GM12878 (cell line): ENCODE measurements at regions not wholly inside any gene's neighbourhood (a gene's known extent, or its start where the extent isn't known, plus 50 kb on each side); places are given as distances from the start of the nearest gene placed in this dataset.

Experiments
- ATAC-seq: fragments of 200-7000 bp; cut with Tn5 transposase; 3 replicates; pipeline ENCODE4 v1.9.1; 2020; ENCODE audit warnings: mild to moderate bottlenecking, moderate library complexity
- BruUV-seq: library from RNA; stranded (reverse); fragments of 400-500 nt; replicated peaks from 2 replicates; lab custom pipeline; 2021; lab: Mats Ljungman, UMichigan
- CTCF ChIA-PET: fragments of 300-600 bp; sonication (Branson Sonifier 250); formaldehyde crosslinking; extraction: SDS; loops from one replicate; lab custom pipeline; 2021; ENCODE audit warnings: inconsistent platforms; lab: Yijun Ruan, JAX
- POLR2A ChIA-PET: fragments of 350-600 bp; formaldehyde crosslinking; extraction: SDS; loops from one replicate; lab custom pipeline; 2021; ENCODE audit warnings: inconsistent platforms; lab: Charles Lee
- RAD21 ChIA-PET: fragments of 300-600 bp; sonication (Branson Sonifier 250); formaldehyde crosslinking; loops from one replicate; lab custom pipeline; 2023; ENCODE audit warnings: antibody characterized with exemption; ENCODE audit not compliant: unreplicated experiment; lab: Charles Lee
- SMC1A ChIA-PET: fragments of 300-600 bp; sonication (Branson Sonifier 250); formaldehyde crosslinking; loops from one replicate; lab custom pipeline; 2023; ENCODE audit not compliant: unreplicated experiment, uncharacterized antibody; lab: Charles Lee
- DNase-seq: peaks from one replicate; pipeline ENCODE4 v3.0.0-alpha.2; 2011; ENCODE audit warnings: low read depth, low spot score
- FAIRE-seq: peaks from 3 replicates; lab custom pipeline; 2011; peaks lifted over from hg19 to GRCh38; lab: Jason Lieb, UNC
- H2AFZ ChIP-seq: 2 replicates; pipeline ENCODE4 v1.6.0; 2011; ENCODE audit warnings: low read depth, low read length, control low read depth; ENCODE audit not compliant: control insufficient read depth
- H3K27ac ChIP-seq: 2 replicates; pipeline ENCODE4 v1.5.1; 2011; ENCODE audit warnings: control low read depth; ENCODE audit not compliant: control insufficient read depth, insufficient read depth
- H3K27me3 ChIP-seq, 2 experiments: replicated peaks in 1 of 2; 2 replicates each; pipeline versions ENCODE4 v1.6.0 to v1.6.1; 2011; ENCODE audit warnings: low read length in 1 of 2; ENCODE audit not compliant: control insufficient read depth in 2 of 2, insufficient read depth in 2 of 2
- H3K36me3 ChIP-seq, 2 experiments: 2 replicates each; pipeline ENCODE4 v1.5.1; 2011; ENCODE audit warnings: low read length in 1 of 2; ENCODE audit not compliant: control insufficient read depth in 2 of 2, insufficient read depth in 2 of 2
- H3K4me1 ChIP-seq: 2 replicates; pipeline ENCODE4 v1.6.1; 2011; ENCODE audit warnings: mild to moderate bottlenecking, low read length, moderate library complexity, mixed read lengths; ENCODE audit not compliant: control insufficient read depth, insufficient read depth
- H3K4me2 ChIP-seq: 2 replicates; pipeline ENCODE4 v1.6.0; 2011; ENCODE audit warnings: control low read depth; ENCODE audit not compliant: control insufficient read depth, insufficient read depth
- H3K4me3 ChIP-seq: fragments of 200-600 bp; sonication (generic); 2 replicates; pipeline ENCODE4 v1.5.1; 2016
- H3K79me2 ChIP-seq: 2 replicates; pipeline ENCODE4 v1.6.0; 2011; ENCODE audit warnings: low read length; ENCODE audit not compliant: control insufficient read depth, insufficient read depth
- H3K9ac ChIP-seq: 2 replicates; pipeline ENCODE4 v1.8.0; 2011; ENCODE audit warnings: low read length, control low read depth, mixed read lengths; ENCODE audit not compliant: control insufficient read depth, insufficient read depth
- H3K9me3 ChIP-seq: replicated peaks from 3 replicates; pipeline ENCODE4 v1.5.1; 2011; ENCODE audit warnings: mild to moderate bottlenecking, low read length; ENCODE audit not compliant: control insufficient read depth, insufficient read depth
- H4K20me1 ChIP-seq: 2 replicates; pipeline ENCODE4 v1.6.0; 2011; ENCODE audit not compliant: control insufficient read depth, insufficient read depth
- IKZF1 ChIP-seq: fragments of 450-650 bp; conservative IDR thresholded peaks from 2 replicates; pipeline ENCODE4 v1.6.1; 2017; ENCODE audit warnings: antibody characterized with exemption, mild to moderate bottlenecking
- RB1 ChIP-seq: fragments of 450-650 bp; formaldehyde crosslinking; IDR thresholded peaks from 2 replicates; pipeline ENCODE4 v1.6.1; 2017; ENCODE audit warnings: mild to moderate bottlenecking, borderline replicate concordance
- RBBP5 ChIP-seq: fragments of 200-600 bp; sonication (generic); conservative IDR thresholded peaks from 2 replicates; pipeline ENCODE4 v1.6.1; 2016
- SMC3 ChIP-seq: IDR thresholded peaks from 2 replicates; pipeline ENCODE4 v1.6.1; 2011; ENCODE audit warnings: low read length, improper control_type of control experiment, borderline replicate concordance
- SREBF1 ChIP-seq: IDR thresholded peaks from 2 replicates; pipeline ENCODE4 v1.6.1; 2012; ENCODE audit warnings: mild to moderate bottlenecking, low read length
- TARDBP ChIP-seq: IDR thresholded peaks from 2 replicates; pipeline ENCODE4 v1.6.1; 2016; ENCODE audit warnings: borderline replicate concordance
- USF2 ChIP-seq: IDR thresholded peaks from 2 replicates; pipeline ENCODE4 v1.6.1; 2011; ENCODE audit warnings: low read depth, low read length, improper control_type of control experiment, borderline replicate concordance
- WGBS: methylation state at CpG from one replicate; pipeline ENCODE4 v1.1.6; 2016; ENCODE audit warnings: low lambda C conversion rate; ENCODE audit not compliant: insufficient replicate concordance, insufficient coverage; ENCODE audit errors: missing lambda C conversion rate; 5-methylcytosine and 5-hydroxymethylcytosine counted together
- in situ Hi-C: fragments of 300-500 bp; cut with MboI; formaldehyde crosslinking; loops from 9 replicates; pipeline ENCODE4 v1.14.3; 2018; ENCODE audit warnings: mixed read lengths
- intact Hi-C: fragments of 100-400 bp; cut with micrococcal nuclease; formaldehyde crosslinking; loops from one replicate; pipeline ENCODE4 v1.14.2; 2022; ENCODE audit not compliant: unreplicated experiment
- TF ChIP-seq, protein P1 (sequence below): fragments of 450-650 bp; IDR thresholded peaks from 2 replicates; pipeline ENCODE4 v1.6.1; 2017; ENCODE audit warnings: mild to moderate bottlenecking

GRCh38 chr6:40336940-40337760, 250.0 kb downstream of the LRFN2 start:
- Histone ChIP-seq H3K9me3 (no peaks in the 10 kb centered on the region), H3K4me2 (no peak overlapping the region), H3K4me3 (no peak overlapping the region), H3K27me3 (peaks cover 0 to 7% of the 10 kb centered on the region in 2 experiments; a peak in 3 of 4 replicates), H3K9ac (no peak overlapping the region), H3K79me2 (no peaks in the 10 kb centered on the region), H3K36me3 (no peaks in the 10 kb centered on the region), H2AFZ (no peak overlapping the region), H3K4me1 (no peaks in the 10 kb centered on the region), H3K27ac (no peak overlapping the region), H4K20me1 (no peaks in the 10 kb centered on the region)
- WGBS, result 13% methylated on average over 10 of the region's 10 CpGs
- DNase-seq (no peak), ATAC-seq (no peak), FAIRE-seq (no peak)
- intact Hi-C loops, result loop anchor here (10.0 kb wide), 1 partner anchor 578 kb away; no protein-coding TSS in a partner anchor
- ChIA-PET SMC1A (interaction anchor here (0.9 kb wide), 1 partner anchor 356 kb away, joined by 3 read pairs; no protein-coding TSS in a partner anchor), POLR2A (no interaction called here), RAD21 (interaction anchor here (0.7 to 0.8 kb wide), 2 partner anchors 287 to 681 kb away, joined by 3 read pairs; no protein-coding TSS in a partner anchor), CTCF (interaction anchor here (1.3 kb wide), 1 partner anchor 355 kb away, joined by 3 read pairs; no protein-coding TSS in a partner anchor)
- no TSS peak for BruUV-seq
- TF ChIP-seq TARDBP, result no peak
- in situ Hi-C loops, result no loop called here

- H2AFZ ChIP-seq, result no peak overlapping the region
- H3K27me3 ChIP-seq, result peaks cover 0 to 7% of the 10 kb centered on the region in 2 experiments; a peak in 3 of 4 replicates
- no peaks in the 10 kb centered on the region for H3K36me3 ChIP-seq
- no peak overlapping the region for H3K4me2 ChIP-seq
- FAIRE-seq (no peak), DNase-seq (no peak), ATAC-seq (no peak)
- no TSS peak for BruUV-seq
- TF ChIP-seq SMC3, result no peak
- TF ChIP-seq, protein P1, sequence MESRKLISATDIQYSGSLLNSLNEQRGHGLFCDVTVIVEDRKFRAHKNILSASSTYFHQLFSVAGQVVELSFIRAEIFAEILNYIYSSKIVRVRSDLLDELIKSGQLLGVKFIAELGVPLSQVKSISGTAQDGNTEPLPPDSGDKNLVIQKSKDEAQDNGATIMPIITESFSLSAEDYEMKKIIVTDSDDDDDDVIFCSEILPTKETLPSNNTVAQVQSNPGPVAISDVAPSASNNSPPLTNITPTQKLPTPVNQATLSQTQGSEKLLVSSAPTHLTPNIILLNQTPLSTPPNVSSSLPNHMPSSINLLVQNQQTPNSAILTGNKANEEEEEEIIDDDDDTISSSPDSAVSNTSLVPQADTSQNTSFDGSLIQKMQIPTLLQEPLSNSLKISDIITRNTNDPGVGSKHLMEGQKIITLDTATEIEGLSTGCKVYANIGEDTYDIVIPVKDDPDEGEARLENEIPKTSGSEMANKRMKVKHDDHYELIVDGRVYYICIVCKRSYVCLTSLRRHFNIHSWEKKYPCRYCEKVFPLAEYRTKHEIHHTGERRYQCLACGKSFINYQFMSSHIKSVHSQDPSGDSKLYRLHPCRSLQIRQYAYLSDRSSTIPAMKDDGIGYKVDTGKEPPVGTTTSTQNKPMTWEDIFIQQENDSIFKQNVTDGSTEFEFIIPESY, result no peak
- TF ChIP-seq RB1, result no peak
- TF ChIP-seq RBBP5, result no peak
- no peak for TF ChIP-seq SREBF1
- TF ChIP-seq IKZF1, result no peak
- TF ChIP-seq USF2, result no peak
- no peak overlapping the region for H3K9ac ChIP-seq
- ChIA-PET POLR2A (no interaction called here), CTCF (interaction anchor here (1.3 kb wide), 1 partner anchor 354 kb away, joined by 3 read pairs; no protein-coding TSS in a partner anchor), SMC1A (no interaction called here), RAD21 (interaction anchor here (0.8 kb wide), 1 partner anchor 288 kb away, joined by 3 read pairs; no protein-coding TSS in a partner anchor)
- H3K4me3 ChIP-seq, result no peak overlapping the region
- in situ Hi-C loops, result no loop called here
- H3K27ac ChIP-seq, result no peak overlapping the region
- intact Hi-C loops, result loop anchor here (10.0 kb wide), 1 partner anchor 579 kb away; no protein-coding TSS in a partner anchor
- H3K4me1 ChIP-seq, result no peaks in the 10 kb centered on the region
- 0% methylated on average over 1 of the region's 1 CpG for WGBS
- no peaks in the 10 kb centered on the region for H3K9me3 ChIP-seq
- H3K79me2 ChIP-seq, result no peaks in the 10 kb centered on the region
- H4K20me1 ChIP-seq, result no peaks in the 10 kb centered on the region
Measured at GRCh38 chr6:40336296-40336695, 250.9 kb downstream of the LRFN2 start.
